ENCODE measurements at regions not wholly inside any gene's neighbourhood (a gene's known extent, or its start where the extent isn't known, plus 50 kb on each side); places are given as distances from the start of the nearest gene placed in this dataset.

DNA sequence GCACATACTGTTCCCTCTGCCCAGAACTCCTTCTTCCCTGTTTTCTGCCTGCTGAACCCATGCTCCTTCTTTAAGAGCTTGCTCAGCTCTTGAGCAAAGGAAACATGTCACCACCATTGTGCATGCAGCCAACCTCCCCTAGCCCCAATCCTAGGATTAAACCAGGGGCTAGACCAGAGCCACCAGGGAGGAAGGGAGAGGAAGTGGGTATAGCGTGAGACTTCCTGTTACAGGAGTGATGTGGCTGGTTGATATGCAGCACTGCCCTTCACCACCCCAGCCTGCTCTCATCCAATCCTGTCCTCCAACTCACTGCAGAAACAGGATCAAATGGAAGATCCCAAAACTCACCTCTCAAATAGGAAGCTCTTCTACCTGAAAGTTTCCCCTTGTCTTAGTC, 67.1 kb upstream of the CDH5 start:
- intact Hi-C loops (cut with micrococcal nuclease; ENCODE audit: unreplicated experiment): no loop called here
- H3K27me3 ChIP-seq (ENCODE audit: control insufficient read depth in 1 of 2, insufficient read depth in 2 of 2, low read length in 2 of 2): peaks cover 3 to 10% of the 10 kb centered on the region in 2 experiments; a peak in 2 of 5 replicates
- ChIA-PET POLR2A (no interaction called here), CTCF (ENCODE audit: low intra/inter-chr PET ratio, low total read pairs) (no interaction called here)
- in situ Hi-C loops (cut with HindIII; ENCODE audit: extremely low pct_ligation_motif_present, low pct_unique_long_range_greater_than_20kb): no loop called here
- TF ChIP-seq ONECUT2 (CRISPR knock-in tag; IDR thresholded peaks at IDR 0.05): no peak
- TF ChIP-seq ZNF496 (CRISPR knock-in tag; IDR thresholded peaks at IDR 0.05; ENCODE audit: insufficient replicate concordance): no peak
- TF ChIP-seq XRCC5 (optimal IDR thresholded peaks at IDR 0.05; ENCODE audit: low read length): no peak
- TF ChIP-seq, protein P1, sequence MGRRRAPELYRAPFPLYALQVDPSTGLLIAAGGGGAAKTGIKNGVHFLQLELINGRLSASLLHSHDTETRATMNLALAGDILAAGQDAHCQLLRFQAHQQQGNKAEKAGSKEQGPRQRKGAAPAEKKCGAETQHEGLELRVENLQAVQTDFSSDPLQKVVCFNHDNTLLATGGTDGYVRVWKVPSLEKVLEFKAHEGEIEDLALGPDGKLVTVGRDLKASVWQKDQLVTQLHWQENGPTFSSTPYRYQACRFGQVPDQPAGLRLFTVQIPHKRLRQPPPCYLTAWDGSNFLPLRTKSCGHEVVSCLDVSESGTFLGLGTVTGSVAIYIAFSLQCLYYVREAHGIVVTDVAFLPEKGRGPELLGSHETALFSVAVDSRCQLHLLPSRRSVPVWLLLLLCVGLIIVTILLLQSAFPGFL (CRISPR knock-in tag; IDR thresholded peaks at IDR 0.05): no peak
- no peak for TF ChIP-seq EP300 (IDR thresholded peaks at IDR 0.05; ENCODE audit: low read depth in 2 of 2, low read length in 2 of 2)
- TF ChIP-seq EP300 (CRISPR knock-in tag; IDR thresholded peaks at IDR 0.05; ENCODE audit: borderline replicate concordance): no peak
- TF ChIP-seq PCBP1 (IDR thresholded peaks at IDR 0.05; ENCODE audit: borderline replicate concordance, low read depth, low read length): no peak
- TF ChIP-seq CCAR2 (optimal IDR thresholded peaks at IDR 0.05; ENCODE audit: low read depth, low read length): no peak
- TF ChIP-seq, protein P2, sequence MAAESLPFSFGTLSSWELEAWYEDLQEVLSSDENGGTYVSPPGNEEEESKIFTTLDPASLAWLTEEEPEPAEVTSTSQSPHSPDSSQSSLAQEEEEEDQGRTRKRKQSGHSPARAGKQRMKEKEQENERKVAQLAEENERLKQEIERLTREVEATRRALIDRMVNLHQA (CRISPR knock-in tag; IDR thresholded peaks at IDR 0.05): no peak
- no peak for TF ChIP-seq JARID2 (CRISPR knock-in tag; IDR thresholded peaks at IDR 0.05; ENCODE audit: insufficient replicate concordance)
- TF ChIP-seq, protein P3, sequence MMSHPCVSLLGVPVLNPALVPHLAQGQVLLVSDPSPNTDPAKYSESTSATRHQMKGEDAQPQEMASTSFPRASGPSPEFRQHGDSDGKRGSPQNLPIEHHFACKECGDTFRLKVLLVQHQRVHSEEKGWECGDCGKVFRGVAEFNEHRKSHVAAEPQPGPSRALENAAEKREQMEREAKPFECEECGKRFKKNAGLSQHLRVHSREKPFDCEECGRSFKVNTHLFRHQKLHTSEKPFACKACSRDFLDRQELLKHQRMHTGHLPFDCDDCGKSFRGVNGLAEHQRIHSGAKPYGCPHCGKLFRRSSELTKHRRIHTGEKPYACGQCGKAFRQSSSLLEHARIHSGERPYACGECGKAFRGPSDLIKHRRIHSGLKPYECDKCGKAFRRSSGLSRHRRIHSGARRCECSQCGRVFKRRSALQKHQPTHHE (CRISPR knock-in tag; IDR thresholded peaks at IDR 0.05; ENCODE audit: borderline replicate concordance): no peak
- TF ChIP-seq GTF3A (CRISPR knock-in tag; conservative IDR thresholded peaks at IDR 0.05): no peak
- TF ChIP-seq NBN (conservative IDR thresholded peaks at IDR 0.05): no peak
- no peak for TF ChIP-seq ZNF230 (CRISPR knock-in tag; IDR thresholded peaks at IDR 0.05)
- no peak for TF ChIP-seq ETS1 (CRISPR knock-in tag; IDR thresholded peaks at IDR 0.05)
- TF ChIP-seq MTF2 (CRISPR knock-in tag; IDR thresholded peaks at IDR 0.05; ENCODE audit: borderline replicate concordance): no peak
- no peaks in the 10 kb centered on the region for H4K20me1 ChIP-seq (ENCODE audit: insufficient read depth, low read length)
- no peak overlapping the region for H3K4me3 ChIP-seq (replicated peaks in 1 of 3; ENCODE audit: insufficient read depth in 1 of 3, low read depth in 2 of 3, low read length in 3 of 3)
- no peaks in the 10 kb centered on the region for H3K36me3 ChIP-seq (replicated peaks in 1 of 2; ENCODE audit: control insufficient read depth in 1 of 2, insufficient read depth in 2 of 2, low read length in 2 of 2)
- H3K27ac ChIP-seq (ENCODE audit: extremely low read length, insufficient read depth, low read length): no peak overlapping the region
- no peaks in the 10 kb centered on the region for H3K9me3 ChIP-seq (ENCODE audit: low read length)
- H3K4me1 ChIP-seq (ENCODE audit: insufficient read depth, low read length): no peaks in the 10 kb centered on the region
- H2AFZ ChIP-seq (ENCODE audit: low read length): no peak overlapping the region
- WGBS (ENCODE audit: low lambda C conversion rate): 0% methylated on average over 1 of the region's 1 CpG
- ATAC-seq (no peak), FAIRE-seq (no peak), DNase-seq (ENCODE audit: low spot score) (no peak)
- BruUV-seq (replicated peaks): no TSS peak
- H3K79me2 ChIP-seq (ENCODE audit: insufficient read depth, low read length): no peaks in the 10 kb centered on the region
- H3K9ac ChIP-seq (ENCODE audit: insufficient read depth, low read depth, low read length): no peak overlapping the region
- no peak overlapping the region for H3K4me2 ChIP-seq (ENCODE audit: low read depth, low read length)
